CD14-positive monocyte (primary cell): ENCODE measurements at regions not wholly inside any gene's neighbourhood (a gene's known extent, or its start where the extent isn't known, plus 50 kb on each side); places are given as distances from the start of the nearest gene placed in this dataset.
"Not testable (repeated sequence)": the region's sequence is repeated elsewhere in the genome, so short reads cannot be mapped to it uniquely, and the experiment has no call there.

Experiments
- DNase-seq, 3 donors: peaks; one replicate each; pipeline ENCODE4 v3.0.0-alpha.2; 2011 to 2022
- H2AFZ ChIP-seq: 2 replicates; pipeline ENCODE4 v1.6.0; 2012; ENCODE audit warnings: mild to moderate bottlenecking, low read depth, low read length, inconsistent platforms; ENCODE audit not compliant: insufficient read depth, poor library complexity, severe bottlenecking
- H3K27ac ChIP-seq, 2 donors: 1 replicate in 1 of 2; 2 replicates in 1 of 2; pipeline ENCODE4 v1.5.1; 2012 to 2013; ENCODE audit warnings: low read length in 2 of 2, control low read depth in 1 of 2, inconsistent platforms in 1 of 2, low read depth in 1 of 2, mild to moderate bottlenecking in 1 of 2
- H3K27me3 ChIP-seq, 2 donors: one replicate each; pipeline versions ENCODE4 v1.6.0 to v1.6.1; 2011 to 2013; ENCODE audit warnings: low read length in 2 of 2; ENCODE audit not compliant: control insufficient read depth in 2 of 2, insufficient read depth in 2 of 2
- H3K36me3 ChIP-seq, 2 donors: replicated peaks in 1 of 2; 1 replicate in 1 of 2; 2 replicates in 1 of 2; pipeline versions ENCODE4 v1.5.1 to v1.6.1; 2012 to 2013; ENCODE audit warnings: low read length in 2 of 2, control low read depth in 1 of 2, inconsistent platforms in 1 of 2, mild to moderate bottlenecking in 1 of 2; ENCODE audit not compliant: insufficient read depth in 2 of 2, control insufficient read depth in 1 of 2
- H3K4me1 ChIP-seq, 2 donors: 1 replicate in 1 of 2; 2 replicates in 1 of 2; pipeline versions ENCODE4 v1.5.1 to v1.6.1; 2012 to 2013; ENCODE audit warnings: low read length in 2 of 2, control low read depth in 1 of 2, inconsistent platforms in 1 of 2, mild to moderate bottlenecking in 1 of 2, moderate library complexity in 1 of 2; ENCODE audit not compliant: insufficient read depth in 2 of 2, control insufficient read depth in 1 of 2
- H3K4me2 ChIP-seq: replicated peaks from 2 replicates; pipeline ENCODE3; 2012; ENCODE audit warnings: low read length, moderate library complexity, mild to moderate bottlenecking; ENCODE audit not compliant: poor library complexity, severe bottlenecking; ENCODE audit errors: extremely low read depth
- H3K4me3 ChIP-seq, 3 experiments: fragments of 200-600 bp in 1 of 3; sonication (generic) in 1 of 3; replicated peaks in 1 of 3; 1 replicate in 2 of 3; 2 replicates in 1 of 3; pipeline ENCODE4 v1.5.1; 2011 to 2013; ENCODE audit warnings: low read length in 3 of 3, mild to moderate bottlenecking in 3 of 3, control low read depth in 2 of 3, low read depth in 2 of 3, inconsistent platforms in 1 of 3, moderate library complexity in 1 of 3
- H3K79me2 ChIP-seq: 2 replicates; pipeline ENCODE4 v1.6.0; 2012; ENCODE audit warnings: mild to moderate bottlenecking, control low read depth, inconsistent platforms, low read length, moderate library complexity; ENCODE audit not compliant: insufficient read depth
- H3K9ac ChIP-seq: 2 replicates; pipeline ENCODE4 v1.6.0; 2017; ENCODE audit warnings: low read length, mild to moderate bottlenecking; ENCODE audit not compliant: insufficient read depth, poor library complexity, severe bottlenecking
- H3K9me3 ChIP-seq, 2 donors: replicated peaks in 1 of 2; 1 replicate in 1 of 2; 2 replicates in 1 of 2; pipeline versions ENCODE4 v1.5.1 to v1.6.1; 2012 to 2013; ENCODE audit warnings: low read length in 2 of 2, control low read depth in 1 of 2; ENCODE audit not compliant: control insufficient read depth in 1 of 2, insufficient read depth in 1 of 2
- H4K20me1 ChIP-seq: 2 replicates; pipeline ENCODE4 v1.6.0; 2012; ENCODE audit warnings: mild to moderate bottlenecking, low read length, control low read depth, moderate library complexity; ENCODE audit not compliant: insufficient read depth
- H3K27ac Mint-ChIP-seq, 7 donors: one replicate each; pipeline ENCODE4 v1.8.0; 2020; ENCODE audit warnings: mild to moderate bottlenecking in 7 of 7, mixed read lengths in 7 of 7, moderate library complexity in 6 of 7, inconsistent platforms in 2 of 7
- H3K27me3 Mint-ChIP-seq, 3 donors: one replicate each; pipeline ENCODE4 v1.8.0; 2021 to 2022; ENCODE audit warnings: low read depth in 3 of 3, mild to moderate bottlenecking in 3 of 3, mixed read lengths in 3 of 3, moderate library complexity in 3 of 3, inconsistent platforms in 1 of 3
- H3K36me3 Mint-ChIP-seq, 2 donors: one replicate each; pipeline ENCODE4 v1.8.0; 2020; ENCODE audit warnings: mixed read lengths in 2 of 2, inconsistent platforms in 1 of 2, mild to moderate bottlenecking in 1 of 2
- H3K4me1 Mint-ChIP-seq: one replicate; pipeline ENCODE4 v1.8.0; 2020; ENCODE audit warnings: mild to moderate bottlenecking, mixed read lengths
- H3K4me3 Mint-ChIP-seq, 2 donors: one replicate each; pipeline ENCODE4 v1.8.0; 2020; ENCODE audit warnings: mild to moderate bottlenecking in 2 of 2, mixed read lengths in 2 of 2, moderate library complexity in 1 of 2
- H3K9me3 Mint-ChIP-seq, 7 donors: one replicate each; pipeline ENCODE4 v1.8.0; 2020 to 2022; ENCODE audit warnings: mixed read lengths in 7 of 7, mild to moderate bottlenecking in 6 of 7, moderate library complexity in 6 of 7, inconsistent platforms in 2 of 7
- CTCF ChIP-seq: fragments of 200-600 bp; IDR thresholded peaks from one replicate; pipeline ENCODE4 v1.8.0; 2022; ENCODE audit warnings: antibody characterized with exemption, mild to moderate bottlenecking
- WGBS: methylation state at CpG from one replicate; pipeline ENCODE4 v1.1.5; 2013; ENCODE audit warnings: missing lambda C conversion rate; ENCODE audit not compliant: insufficient coverage; 5-methylcytosine and 5-hydroxymethylcytosine counted together
- intact Hi-C, 2 donors: fragments of 100-400 bp; cut with micrococcal nuclease; formaldehyde crosslinking; loops; one replicate each; pipeline versions ENCODE4 v1.15.0 to v1.15.1; 2023

- Histone ChIP-seq H3K4me2 (no peak overlapping the region), H3K36me3 (no peaks in the 10 kb centered on the region), H2AFZ (no peak overlapping the region), H3K4me1 (no peaks in the 10 kb centered on the region), H4K20me1 (no peaks in the 10 kb centered on the region), H3K4me3 (no peak overlapping the region), H3K9ac (no peak overlapping the region), H3K27me3 (no peaks in the 10 kb centered on the region), H3K79me2 (no peaks in the 10 kb centered on the region), H3K27ac (no peak overlapping the region), H3K9me3 (peaks cover 16 to 37% of the 10 kb centered on the region in 2 donors)
- no peak for TF ChIP-seq CTCF
- H3K9me3 Mint-ChIP-seq: peaks cover 10 to 39% (median 18%) of the 10 kb centered on the region in 7 donors
- DNase-seq: no peak
- no peak overlapping the region for H3K4me3 Mint-ChIP-seq
- no peaks in the 10 kb centered on the region for H3K27me3 Mint-ChIP-seq
- no peaks in the 10 kb centered on the region for H3K4me1 Mint-ChIP-seq
- H3K36me3 Mint-ChIP-seq: no peaks in the 10 kb centered on the region
- 67% methylated on average over 1 of the region's 3 CpGs for WGBS
- intact Hi-C loops: no loop called here
- no peak overlapping the region for H3K27ac Mint-ChIP-seq
Measured at GRCh38 chr22:12613199-12613598, 2914.8 kb upstream of the OR11H1 start.

GRCh38 chr22:12613907-12614306 lies 2914.1 kb upstream of the OR11H1 start:
- H3K4me3 ChIP-seq, intact Hi-C loops, H3K27ac ChIP-seq, H4K20me1 ChIP-seq, H3K4me1 ChIP-seq, H3K4me2 ChIP-seq, H3K4me1 Mint-ChIP-seq, H2AFZ ChIP-seq, H3K9ac ChIP-seq, H3K36me3 ChIP-seq, H3K36me3 Mint-ChIP-seq, H3K79me2 ChIP-seq, H3K27me3 Mint-ChIP-seq, H3K4me3 Mint-ChIP-seq, H3K27ac Mint-ChIP-seq, DNase-seq, H3K27me3 ChIP-seq: not testable (repeated sequence)
- H3K9me3 ChIP-seq: peaks cover 12 to 35% of the 10 kb centered on the region in 2 donors
- WGBS: 43% methylated on average over 4 of the region's 4 CpGs
- peaks cover 10 to 36% (median 17%) of the 10 kb centered on the region in 7 donors for H3K9me3 Mint-ChIP-seq

GRCh38 chr22:12626894-12627293 lies 2901.1 kb upstream of the OR11H1 start:
- H3K4me3 Mint-ChIP-seq, H3K79me2 ChIP-seq: not testable (repeated sequence)

GRCh38 chr22:12629815-12630214 lies 2898.2 kb upstream of the OR11H1 start:
- H3K9ac ChIP-seq, H3K4me3 ChIP-seq, H3K4me2 ChIP-seq, H3K27ac Mint-ChIP-seq, H3K36me3 Mint-ChIP-seq, intact Hi-C loops, H3K27me3 ChIP-seq, DNase-seq, H3K27ac ChIP-seq, H3K4me1 ChIP-seq, H3K4me3 Mint-ChIP-seq, H4K20me1 ChIP-seq, H3K27me3 Mint-ChIP-seq, H3K4me1 Mint-ChIP-seq, H3K36me3 ChIP-seq, H2AFZ ChIP-seq, H3K79me2 ChIP-seq: not testable (repeated sequence)
- H3K9me3 ChIP-seq: peaks cover 22 to 25% of the 10 kb centered on the region in 2 donors
- no CpG with 5 or more reads among the region's 2 CpGs for WGBS
- H3K9me3 Mint-ChIP-seq: peaks cover 12 to 42% (median 30%) of the 10 kb centered on the region in 7 donors

More at GRCh38 chr22:12626894-12627293, 2901.1 kb upstream of the OR11H1 start:
- H4K20me1 ChIP-seq, H3K27ac ChIP-seq, H3K27me3 ChIP-seq, H3K4me3 ChIP-seq, DNase-seq, H2AFZ ChIP-seq, intact Hi-C loops, H3K36me3 Mint-ChIP-seq, H3K36me3 ChIP-seq, H3K9ac ChIP-seq, H3K4me2 ChIP-seq, H3K4me1 ChIP-seq, H3K27ac Mint-ChIP-seq, H3K4me1 Mint-ChIP-seq, H3K27me3 Mint-ChIP-seq: not testable (repeated sequence)
- H3K9me3 Mint-ChIP-seq: peaks cover 12 to 37% (median 25%) of the 10 kb centered on the region in 7 donors
- H3K9me3 ChIP-seq: peaks cover 29 to 33% of the 10 kb centered on the region in 2 donors
- 79% methylated on average over 2 of the region's 4 CpGs for whole genome bisulfite sequencing
